Endothelial cell (in vitro differentiated cells): ENCODE measurements at regions not wholly inside any gene's neighbourhood (a gene's known extent, or its start where the extent isn't known, plus 50 kb on each side); places are given as distances from the start of the nearest gene placed in this dataset.
A peak's percentile ranks its signal among the peaks of the same experiment; 100 is the strongest.

Experiments used
- DNase-seq: peaks from one replicate; pipeline ENCODE4 v3.0.0; 2021; ENCODE audit warnings: low spot score
- H3K27ac Mint-ChIP-seq: one replicate; pipeline ENCODE4 v1.8.0; 2021; ENCODE audit warnings: mixed read lengths, inconsistent platforms; ENCODE audit not compliant: unreplicated experiment
- H3K27me3 Mint-ChIP-seq: one replicate; pipeline ENCODE4 v1.8.0; 2021; ENCODE audit warnings: mild to moderate bottlenecking, moderate library complexity, mixed read lengths, inconsistent platforms; ENCODE audit not compliant: unreplicated experiment
- H3K36me3 Mint-ChIP-seq: one replicate; pipeline ENCODE4 v1.8.0; 2021; ENCODE audit warnings: mild to moderate bottlenecking, low read depth, mixed read lengths, inconsistent platforms; ENCODE audit not compliant: unreplicated experiment
- H3K4me1 Mint-ChIP-seq: one replicate; pipeline ENCODE4 v1.8.0; 2021; ENCODE audit warnings: mild to moderate bottlenecking, mixed read lengths, inconsistent platforms; ENCODE audit not compliant: unreplicated experiment
- H3K4me3 Mint-ChIP-seq: one replicate; pipeline ENCODE4 v1.8.0; 2021; ENCODE audit warnings: mild to moderate bottlenecking, mixed read lengths, inconsistent platforms; ENCODE audit not compliant: unreplicated experiment
- H3K9me3 Mint-ChIP-seq: one replicate; pipeline ENCODE4 v1.8.0; 2021; ENCODE audit warnings: mixed read lengths, inconsistent platforms; ENCODE audit not compliant: unreplicated experiment
- CTCF ChIP-seq: fragments of 200-600 bp; sonication (generic); IDR thresholded peaks from one replicate; pipeline ENCODE4 v1.5.0; 2021; ENCODE audit warnings: antibody characterized with exemption; ENCODE audit not compliant: unreplicated experiment

GRCh38 chr12:111224186-111225066 is 144.5 kb downstream of the PHETA1 start:
- DNase-seq: no peak

GRCh38 chr12:111222523-111222922 is 146.4 kb downstream of the PHETA1 start:
- no peaks in the 10 kb centered on the region for H3K9me3 Mint-ChIP-seq
- H3K4me3 Mint-ChIP-seq: no peak overlapping the region
- no peak for DNase-seq
- H3K27me3 Mint-ChIP-seq: no peaks in the 10 kb centered on the region
- H3K27ac Mint-ChIP-seq: no peak overlapping the region
- no peak for TF ChIP-seq CTCF
- H3K4me1 Mint-ChIP-seq: peaks cover 20% of the 10 kb centered on the region
- H3K36me3 Mint-ChIP-seq: peaks cover 3% of the 10 kb centered on the region

More at GRCh38 chr12:111224186-111225066, 144.5 kb downstream of the PHETA1 start:
- Mint-ChIP-seq H3K4me3 (no peak overlapping the region), H3K27ac (no peak overlapping the region), H3K4me1 (peaks cover 20% of the 10 kb centered on the region), H3K36me3 (peaks cover 3% of the 10 kb centered on the region), H3K9me3 (no peaks in the 10 kb centered on the region), H3K27me3 (no peaks in the 10 kb centered on the region)
- TF ChIP-seq CTCF: no peak

GRCh38 chr12:111222027-111222414 is 146.9 kb downstream of the PHETA1 start:
- no peak overlapping the region for H3K27ac Mint-ChIP-seq
- no peak for TF ChIP-seq CTCF
- H3K9me3 Mint-ChIP-seq: no peaks in the 10 kb centered on the region
- peaks cover 3% of the 10 kb centered on the region for H3K36me3 Mint-ChIP-seq
- no peak for DNase-seq
- no peak overlapping the region for H3K4me3 Mint-ChIP-seq
- H3K4me1 Mint-ChIP-seq: peaks cover 22% of the 10 kb centered on the region
- H3K27me3 Mint-ChIP-seq: no peaks in the 10 kb centered on the region

DNA sequence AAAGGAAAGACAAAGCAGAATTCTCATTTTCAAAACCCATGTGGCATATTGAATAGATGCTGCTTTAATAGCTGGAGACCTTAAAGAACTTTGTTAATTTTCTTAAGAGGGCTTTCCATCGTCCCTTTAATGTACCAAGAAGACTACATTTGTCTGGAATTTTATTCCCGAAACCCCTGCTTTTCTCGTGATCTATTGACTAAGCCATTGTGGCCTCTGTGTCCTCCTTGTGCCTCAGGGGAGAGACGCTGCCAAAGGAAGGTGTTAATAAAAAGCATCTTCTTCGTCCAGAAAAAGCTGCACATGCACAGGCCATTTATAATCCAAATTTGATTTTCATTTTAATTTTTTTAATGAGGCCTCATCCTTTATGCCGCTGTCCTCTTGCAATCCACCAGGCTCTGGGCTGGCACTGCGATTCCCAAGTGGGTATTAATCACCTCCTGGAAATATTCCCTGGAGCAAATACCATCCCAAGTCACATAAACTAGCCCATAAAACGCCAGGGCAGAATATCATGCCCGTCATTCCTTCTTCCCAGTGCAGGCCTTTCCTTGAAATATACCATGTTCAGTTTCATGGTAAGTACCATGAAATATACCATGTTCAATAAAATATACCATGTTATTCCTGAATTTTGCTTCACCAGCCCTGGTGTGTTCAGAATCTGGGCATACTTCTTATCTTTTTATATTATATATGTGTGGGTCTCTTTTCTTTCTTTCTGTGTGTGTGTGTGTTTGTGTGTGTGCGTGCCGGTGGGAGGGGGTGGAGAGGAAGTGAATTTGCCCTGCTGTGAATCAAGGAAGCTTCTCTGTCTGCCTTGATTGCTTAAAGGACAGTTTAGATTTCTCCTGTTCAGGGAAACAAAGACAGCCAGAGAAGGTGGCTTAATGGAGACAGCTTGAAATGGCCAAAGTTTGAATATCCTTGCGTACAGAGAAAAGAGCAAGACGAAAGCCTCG is 147.6 kb downstream of the PHETA1 start:
- Mint-ChIP-seq H3K4me1 (peaks cover 28% of the 10 kb centered on the region), H3K4me3 (no peak overlapping the region), H3K36me3 (peaks cover 3% of the 10 kb centered on the region), H3K27me3 (no peaks in the 10 kb centered on the region), H3K27ac (peak overlapping the region; percentile 45), H3K9me3 (no peaks in the 10 kb centered on the region)
- TF ChIP-seq CTCF: no peak
- DNase-seq: no peak
